ENCODE measurements at regions not wholly inside any gene's neighbourhood (a gene's known extent, or its start where the extent isn't known, plus 50 kb on each side); places are given as distances from the start of the nearest gene placed in this dataset.

DNA sequence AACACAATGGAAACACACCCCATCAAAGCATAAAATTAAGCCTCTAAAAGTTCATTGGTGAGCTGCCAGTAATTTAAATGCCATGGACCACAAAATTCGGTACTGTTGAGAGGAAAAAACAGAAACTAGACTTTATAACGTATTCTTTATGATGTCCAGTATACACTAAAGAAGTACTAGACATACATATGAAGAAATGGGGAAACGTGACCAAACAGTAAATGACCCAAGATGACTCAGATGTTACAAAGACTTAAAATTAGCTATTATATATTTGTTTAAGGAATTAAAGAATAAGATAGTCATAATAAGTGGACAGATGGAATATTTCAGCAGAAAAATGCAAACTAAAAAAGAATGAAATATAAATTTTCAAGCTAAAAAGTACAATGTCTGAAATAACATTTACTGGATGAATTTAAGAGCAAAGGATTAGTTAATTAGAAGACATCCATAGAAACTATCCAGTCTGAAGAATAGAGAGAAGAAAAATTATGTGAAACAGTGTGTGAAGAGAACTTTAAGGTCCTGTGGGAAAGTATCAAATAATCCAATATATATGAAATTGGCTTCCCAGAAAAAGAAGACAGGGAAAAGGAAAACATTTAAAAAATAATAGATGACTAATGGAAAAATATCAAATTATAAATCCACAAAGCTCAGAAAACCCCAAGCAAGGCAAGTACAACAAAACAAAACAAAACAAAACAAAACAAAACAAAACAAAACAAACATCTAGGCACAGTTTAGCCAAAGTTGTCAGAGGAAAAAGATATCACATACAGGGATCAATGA is 69.4 kb downstream of the SAMD9 start:
- H3K79me2 ChIP-seq: no peaks in the 10 kb centered on the region

DNA sequence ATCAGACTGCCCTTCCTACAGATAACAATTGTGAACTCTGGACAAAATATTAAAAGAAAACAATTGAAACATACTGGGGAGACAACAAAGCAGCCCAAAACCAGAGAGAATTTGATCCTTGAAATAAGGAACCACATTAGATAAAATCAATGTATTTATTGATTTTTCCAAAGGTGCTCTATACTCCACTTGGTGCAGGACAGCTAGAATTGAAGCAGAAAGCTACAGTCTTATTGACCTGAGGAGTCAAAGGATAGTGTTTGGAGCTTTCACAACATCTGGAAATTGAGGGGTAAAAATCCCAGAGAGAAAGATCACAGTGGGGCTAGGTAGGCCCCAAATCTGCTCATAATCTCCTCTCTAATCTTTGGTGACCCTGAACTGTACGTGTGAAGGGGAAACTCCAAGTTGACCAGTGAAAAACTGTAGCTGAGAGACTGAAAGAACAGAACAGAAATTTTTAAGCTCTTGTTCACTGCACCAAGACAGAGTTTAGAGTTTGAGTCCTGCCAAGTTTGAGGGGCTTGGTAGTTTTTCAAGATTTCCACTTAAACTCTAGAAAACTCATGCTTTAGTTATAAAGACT is 70.2 kb downstream of the SAMD9 start:
- TF ChIP-seq CTCF (IDR thresholded peaks at IDR 0.05): no peak
- Histone ChIP-seq H3K9ac (no peak overlapping the region), H3K4me1 (no peaks in the 10 kb centered on the region), H2AFZ (no peak overlapping the region), H3K27me3 (ENCODE audit: control insufficient read depth, insufficient read depth, low read length) (no peaks in the 10 kb centered on the region), H3K27ac (no peak overlapping the region), H3K9me3 (ENCODE audit: control insufficient read depth, low read length) (no peaks in the 10 kb centered on the region), H3K4me3 (ENCODE audit: low read depth, low read length) (no peak overlapping the region), H3K4me2 (ENCODE audit: low read length) (no peak overlapping the region), H3K79me2 (no peaks in the 10 kb centered on the region), H3K36me3 (ENCODE audit: control insufficient read depth, insufficient read depth, low read length) (no peaks in the 10 kb centered on the region)

More for the DNA sequence above, 69.4 kb downstream of the SAMD9 start:
- Histone ChIP-seq H3K9ac (no peak overlapping the region), H3K27me3 (ENCODE audit: control insufficient read depth, insufficient read depth, low read length) (no peaks in the 10 kb centered on the region), H3K27ac (no peak overlapping the region), H2AFZ (no peak overlapping the region), H3K4me1 (no peaks in the 10 kb centered on the region), H3K9me3 (ENCODE audit: control insufficient read depth, low read length) (no peaks in the 10 kb centered on the region), H3K36me3 (ENCODE audit: control insufficient read depth, insufficient read depth, low read length) (no peaks in the 10 kb centered on the region), H3K4me2 (ENCODE audit: low read length) (no peak overlapping the region), H3K4me3 (ENCODE audit: low read depth, low read length) (no peak overlapping the region)
- TF ChIP-seq CTCF (IDR thresholded peaks at IDR 0.05): no peak

GRCh38 chr7:93046641-93047040 is 71.1 kb downstream of the SAMD9 start:
- Histone ChIP-seq H3K9ac (no peak overlapping the region), H3K4me3 (ENCODE audit: low read depth, low read length) (no peak overlapping the region), H3K27ac (no peak overlapping the region)

GRCh38 chr7:93044147-93044810 is 73.5 kb downstream of the SAMD9 start:
- Histone ChIP-seq H3K9me3 (ENCODE audit: control insufficient read depth, low read length) (no peaks in the 10 kb centered on the region), H3K79me2 (no peaks in the 10 kb centered on the region), H3K36me3 (ENCODE audit: control insufficient read depth, insufficient read depth, low read length) (no peaks in the 10 kb centered on the region), H3K4me2 (ENCODE audit: low read length) (no peak overlapping the region), H3K4me1 (no peaks in the 10 kb centered on the region), H3K4me3 (ENCODE audit: low read depth, low read length) (no peak overlapping the region), H3K27ac (no peak overlapping the region), H3K9ac (no peak overlapping the region), H3K27me3 (ENCODE audit: control insufficient read depth, insufficient read depth, low read length) (no peaks in the 10 kb centered on the region), H2AFZ (no peak overlapping the region)
- TF ChIP-seq CTCF (IDR thresholded peaks at IDR 0.05): no peak

More at GRCh38 chr7:93046641-93047040, 71.1 kb downstream of the SAMD9 start:
- TF ChIP-seq CTCF (IDR thresholded peaks at IDR 0.05): no peak
- Histone ChIP-seq H3K4me1 (no peaks in the 10 kb centered on the region), H2AFZ (no peak overlapping the region), H3K4me2 (ENCODE audit: low read length) (no peak overlapping the region), H3K27me3 (ENCODE audit: control insufficient read depth, insufficient read depth, low read length) (no peaks in the 10 kb centered on the region), H3K36me3 (ENCODE audit: control insufficient read depth, insufficient read depth, low read length) (no peaks in the 10 kb centered on the region), H3K9me3 (ENCODE audit: control insufficient read depth, low read length) (no peaks in the 10 kb centered on the region), H3K79me2 (no peaks in the 10 kb centered on the region)
